ENCODE measurements at regions not wholly inside any gene's neighbourhood (a gene's known extent, or its start where the extent isn't known, plus 50 kb on each side); places are given as distances from the start of the nearest gene placed in this dataset.

- Histone ChIP-seq H3K9me3 (ENCODE audit: low read depth, low read length, poor library complexity, severe bottlenecking) (no peaks in the 10 kb centered on the region), H3K4me3 (ENCODE audit: low read depth, low read length, poor library complexity, severe bottlenecking) (no peak overlapping the region), H3K4me1 (ENCODE audit: insufficient read depth, low read length, poor library complexity, severe bottlenecking) (no peaks in the 10 kb centered on the region), H3K27ac (ENCODE audit: low read depth, low read length, poor library complexity, severe bottlenecking) (no peak overlapping the region), H3K27me3 (replicated peaks; ENCODE audit: insufficient read depth, low read depth, low read length, poor library complexity) (no peaks in the 10 kb centered on the region), H3K36me3 (ENCODE audit: insufficient read depth, low read length, poor library complexity, severe bottlenecking) (no peaks in the 10 kb centered on the region)
- ChIA-PET POLR2A (ENCODE audit: low non-redundant PET) (no interaction called here), CTCF (no interaction called here)
- BruUV-seq (replicated peaks): no TSS peak
- intact Hi-C loops (cut with micrococcal nuclease; ENCODE audit: unreplicated experiment): no loop called here
- TF ChIP-seq EZH2 (IDR thresholded peaks at IDR 0.05; ENCODE audit: borderline replicate concordance, low read depth, low read length, poor library complexity, severe bottlenecking): no peak
- no peak for TF ChIP-seq CTCF (conservative IDR thresholded peaks at IDR 0.05; ENCODE audit: low read depth, low read length)
- DNase-seq (ENCODE audit: low spot score): no peak
These were observed 94.0 kb downstream of the SOX2 start for GRCh38 chr3:181805703-181806102.

- Histone ChIP-seq H3K9me3 (ENCODE audit: low read depth, low read length, poor library complexity, severe bottlenecking) (no peaks in the 10 kb centered on the region), H3K36me3 (ENCODE audit: insufficient read depth, low read length, poor library complexity, severe bottlenecking) (no peaks in the 10 kb centered on the region), H3K4me3 (ENCODE audit: low read depth, low read length, poor library complexity, severe bottlenecking) (no peak overlapping the region), H3K27me3 (replicated peaks; ENCODE audit: insufficient read depth, low read depth, low read length, poor library complexity) (no peaks in the 10 kb centered on the region), H3K27ac (ENCODE audit: low read depth, low read length, poor library complexity, severe bottlenecking) (no peak overlapping the region), H3K4me1 (ENCODE audit: insufficient read depth, low read length, poor library complexity, severe bottlenecking) (no peaks in the 10 kb centered on the region)
- intact Hi-C loops (cut with micrococcal nuclease; ENCODE audit: unreplicated experiment): no loop called here
- ChIA-PET CTCF (no interaction called here), POLR2A (ENCODE audit: low non-redundant PET) (interaction anchor here (0.6 kb wide), 1 partner anchor 415 kb away, joined by 3 read pairs; no protein-coding TSS in a partner anchor)
- no peak for DNase-seq (ENCODE audit: low spot score)
- BruUV-seq (replicated peaks): no TSS peak
- no peak for TF ChIP-seq EZH2 (IDR thresholded peaks at IDR 0.05; ENCODE audit: borderline replicate concordance, low read depth, low read length, poor library complexity, severe bottlenecking)
- no peak for TF ChIP-seq CTCF (conservative IDR thresholded peaks at IDR 0.05; ENCODE audit: low read depth, low read length)
These were observed 96.3 kb downstream of the SOX2 start for GRCh38 chr3:181808053-181808452.

- Histone ChIP-seq H3K9me3 (ENCODE audit: low read depth, low read length, poor library complexity, severe bottlenecking) (no peaks in the 10 kb centered on the region), H3K27me3 (replicated peaks; ENCODE audit: insufficient read depth, low read depth, low read length, poor library complexity) (no peaks in the 10 kb centered on the region), H3K4me3 (ENCODE audit: low read depth, low read length, poor library complexity, severe bottlenecking) (no peak overlapping the region), H3K4me1 (ENCODE audit: insufficient read depth, low read length, poor library complexity, severe bottlenecking) (no peaks in the 10 kb centered on the region), H3K27ac (ENCODE audit: low read depth, low read length, poor library complexity, severe bottlenecking) (no peak overlapping the region), H3K36me3 (ENCODE audit: insufficient read depth, low read length, poor library complexity, severe bottlenecking) (no peaks in the 10 kb centered on the region)
- no TSS peak for BruUV-seq (replicated peaks)
- ChIA-PET CTCF (no interaction called here), POLR2A (ENCODE audit: low non-redundant PET) (no interaction called here)
- TF ChIP-seq CTCF (conservative IDR thresholded peaks at IDR 0.05; ENCODE audit: low read depth, low read length): no peak
- TF ChIP-seq EZH2 (IDR thresholded peaks at IDR 0.05; ENCODE audit: borderline replicate concordance, low read depth, low read length, poor library complexity, severe bottlenecking): no peak
- intact Hi-C loops (cut with micrococcal nuclease; ENCODE audit: unreplicated experiment): no loop called here
- DNase-seq (ENCODE audit: low spot score): no peak
These were observed 112.0 kb downstream of the SOX2 start for GRCh38 chr3:181823716-181824115.
